ENCODE measurements at regions not wholly inside any gene's neighbourhood (a gene's known extent, or its start where the extent isn't known, plus 50 kb on each side); places are given as distances from the start of the nearest gene placed in this dataset.
A peak's percentile ranks its signal among the peaks of the same experiment; 100 is the strongest.

DNA sequence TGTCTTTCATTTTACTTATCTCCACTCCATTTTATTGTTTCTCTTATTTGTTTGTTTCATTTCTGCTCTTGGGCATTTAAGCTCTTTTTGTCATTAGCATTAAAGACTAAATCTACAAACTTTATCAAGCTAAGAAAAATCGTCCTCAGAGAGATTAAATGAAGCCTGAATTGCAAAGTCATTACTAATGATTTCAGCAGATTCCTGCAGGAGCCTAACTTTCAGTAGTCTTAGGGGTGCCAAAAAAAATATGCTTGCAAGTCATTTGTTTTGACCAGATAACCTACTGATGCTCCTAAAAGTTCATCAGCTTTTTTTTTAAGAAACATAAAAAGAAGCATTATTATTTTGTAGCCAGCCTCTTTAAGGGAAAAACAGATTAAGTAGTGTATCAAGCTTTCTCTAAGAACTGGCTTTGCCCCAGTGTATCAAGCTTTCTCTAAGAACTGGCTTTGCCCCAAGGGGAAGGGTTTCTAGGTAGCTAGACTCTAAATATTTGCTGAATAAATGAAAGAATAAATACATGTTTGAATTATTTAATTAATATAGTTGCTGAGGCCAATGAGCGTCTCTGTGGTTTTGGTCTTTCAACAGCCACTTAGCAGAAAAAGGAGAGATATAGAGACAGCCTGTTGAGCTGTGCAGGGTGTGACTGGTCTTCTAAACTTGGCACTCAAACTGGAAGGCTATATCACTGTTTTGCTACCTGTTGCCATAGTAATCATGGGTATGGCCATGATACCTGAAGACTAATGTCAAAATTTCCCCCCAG lies 174.2 kb downstream of the BTC start:
- TF ChIP-seq RAD21 (IDR thresholded peaks at IDR 0.05; ENCODE audit: low read depth) (no peak), TCF12 (IDR thresholded peaks at IDR 0.05; ENCODE audit: low read depth) (no peak), TAF1 (IDR thresholded peaks at IDR 0.05; ENCODE audit: low read depth) (no peak), FOXM1 (IDR thresholded peaks at IDR 0.05; ENCODE audit: borderline replicate concordance, low read depth) (no peak), NFIC (IDR thresholded peaks at IDR 0.05) (no peak), ZBTB7A (IDR thresholded peaks at IDR 0.05; ENCODE audit: low read depth) (no peak), EP300 (IDR thresholded peaks at IDR 0.05; ENCODE audit: borderline replicate concordance) (no peak), TEAD4 (IDR thresholded peaks at IDR 0.05) (no peak), YY1 (IDR thresholded peaks at IDR 0.05; ENCODE audit: low read depth) (no peak), CREB1 (IDR thresholded peaks at IDR 0.05; ENCODE audit: low read depth) (no peak), EGR1 (IDR thresholded peaks at IDR 0.05) (no peak), CEBPB (IDR thresholded peaks at IDR 0.05) (no peak)
- TF ChIP-seq, protein P1, sequence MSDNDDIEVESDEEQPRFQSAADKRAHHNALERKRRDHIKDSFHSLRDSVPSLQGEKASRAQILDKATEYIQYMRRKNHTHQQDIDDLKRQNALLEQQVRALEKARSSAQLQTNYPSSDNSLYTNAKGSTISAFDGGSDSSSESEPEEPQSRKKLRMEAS (IDR thresholded peaks at IDR 0.05) = no peak
- TF ChIP-seq, protein P2, sequence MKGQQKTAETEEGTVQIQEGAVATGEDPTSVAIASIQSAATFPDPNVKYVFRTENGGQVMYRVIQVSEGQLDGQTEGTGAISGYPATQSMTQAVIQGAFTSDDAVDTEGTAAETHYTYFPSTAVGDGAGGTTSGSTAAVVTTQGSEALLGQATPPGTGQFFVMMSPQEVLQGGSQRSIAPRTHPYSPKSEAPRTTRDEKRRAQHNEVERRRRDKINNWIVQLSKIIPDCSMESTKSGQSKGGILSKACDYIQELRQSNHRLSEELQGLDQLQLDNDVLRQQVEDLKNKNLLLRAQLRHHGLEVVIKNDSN (IDR thresholded peaks at IDR 0.05) = no peak
- TF ChIP-seq, protein P3, sequence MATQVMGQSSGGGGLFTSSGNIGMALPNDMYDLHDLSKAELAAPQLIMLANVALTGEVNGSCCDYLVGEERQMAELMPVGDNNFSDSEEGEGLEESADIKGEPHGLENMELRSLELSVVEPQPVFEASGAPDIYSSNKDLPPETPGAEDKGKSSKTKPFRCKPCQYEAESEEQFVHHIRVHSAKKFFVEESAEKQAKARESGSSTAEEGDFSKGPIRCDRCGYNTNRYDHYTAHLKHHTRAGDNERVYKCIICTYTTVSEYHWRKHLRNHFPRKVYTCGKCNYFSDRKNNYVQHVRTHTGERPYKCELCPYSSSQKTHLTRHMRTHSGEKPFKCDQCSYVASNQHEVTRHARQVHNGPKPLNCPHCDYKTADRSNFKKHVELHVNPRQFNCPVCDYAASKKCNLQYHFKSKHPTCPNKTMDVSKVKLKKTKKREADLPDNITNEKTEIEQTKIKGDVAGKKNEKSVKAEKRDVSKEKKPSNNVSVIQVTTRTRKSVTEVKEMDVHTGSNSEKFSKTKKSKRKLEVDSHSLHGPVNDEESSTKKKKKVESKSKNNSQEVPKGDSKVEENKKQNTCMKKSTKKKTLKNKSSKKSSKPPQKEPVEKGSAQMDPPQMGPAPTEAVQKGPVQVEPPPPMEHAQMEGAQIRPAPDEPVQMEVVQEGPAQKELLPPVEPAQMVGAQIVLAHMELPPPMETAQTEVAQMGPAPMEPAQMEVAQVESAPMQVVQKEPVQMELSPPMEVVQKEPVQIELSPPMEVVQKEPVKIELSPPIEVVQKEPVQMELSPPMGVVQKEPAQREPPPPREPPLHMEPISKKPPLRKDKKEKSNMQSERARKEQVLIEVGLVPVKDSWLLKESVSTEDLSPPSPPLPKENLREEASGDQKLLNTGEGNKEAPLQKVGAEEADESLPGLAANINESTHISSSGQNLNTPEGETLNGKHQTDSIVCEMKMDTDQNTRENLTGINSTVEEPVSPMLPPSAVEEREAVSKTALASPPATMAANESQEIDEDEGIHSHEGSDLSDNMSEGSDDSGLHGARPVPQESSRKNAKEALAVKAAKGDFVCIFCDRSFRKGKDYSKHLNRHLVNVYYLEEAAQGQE (IDR thresholded peaks at IDR 0.05; ENCODE audit: low read depth) = no peak

DNA sequence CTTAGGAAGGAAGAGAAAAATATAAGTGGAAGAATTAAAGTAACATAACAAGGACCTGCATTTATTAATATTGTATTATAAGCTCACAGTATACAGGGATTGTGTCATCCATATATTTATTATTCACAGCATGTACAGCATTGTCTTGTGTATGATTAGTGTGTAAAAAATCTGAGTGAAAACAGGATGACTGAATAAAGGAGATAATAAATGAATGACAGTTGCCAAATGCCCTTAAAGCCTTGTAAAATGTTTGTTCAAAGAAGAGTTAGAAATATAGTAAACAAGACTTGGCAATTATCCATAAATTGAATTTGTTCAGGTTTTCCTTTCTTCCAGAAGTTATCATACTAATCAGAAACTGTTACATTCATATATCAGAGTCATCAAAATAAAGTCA lies 172.7 kb downstream of the BTC start:
- TF ChIP-seq EP300 (IDR thresholded peaks at IDR 0.05; ENCODE audit: borderline replicate concordance) (no peak), FOXM1 (IDR thresholded peaks at IDR 0.05; ENCODE audit: borderline replicate concordance, low read depth) (no peak), YY1 (IDR thresholded peaks at IDR 0.05; ENCODE audit: low read depth) (no peak), RAD21 (IDR thresholded peaks at IDR 0.05; ENCODE audit: low read depth) (no peak), TEAD4 (IDR thresholded peaks at IDR 0.05) (no peak), EGR1 (IDR thresholded peaks at IDR 0.05) (no peak), ZBTB7A (IDR thresholded peaks at IDR 0.05; ENCODE audit: low read depth) (no peak), NFIC (IDR thresholded peaks at IDR 0.05) (no peak), TAF1 (IDR thresholded peaks at IDR 0.05; ENCODE audit: low read depth) (no peak), TCF12 (IDR thresholded peaks at IDR 0.05; ENCODE audit: low read depth) (no peak), CREB1 (IDR thresholded peaks at IDR 0.05; ENCODE audit: low read depth) (no peak), CEBPB (IDR thresholded peaks at IDR 0.05) (no peak)
- TF ChIP-seq, protein P2 (IDR thresholded peaks at IDR 0.05) = no peak
- TF ChIP-seq, protein P3 (IDR thresholded peaks at IDR 0.05; ENCODE audit: low read depth) = no peak
- TF ChIP-seq, protein P1 (IDR thresholded peaks at IDR 0.05) = no peak

DNA sequence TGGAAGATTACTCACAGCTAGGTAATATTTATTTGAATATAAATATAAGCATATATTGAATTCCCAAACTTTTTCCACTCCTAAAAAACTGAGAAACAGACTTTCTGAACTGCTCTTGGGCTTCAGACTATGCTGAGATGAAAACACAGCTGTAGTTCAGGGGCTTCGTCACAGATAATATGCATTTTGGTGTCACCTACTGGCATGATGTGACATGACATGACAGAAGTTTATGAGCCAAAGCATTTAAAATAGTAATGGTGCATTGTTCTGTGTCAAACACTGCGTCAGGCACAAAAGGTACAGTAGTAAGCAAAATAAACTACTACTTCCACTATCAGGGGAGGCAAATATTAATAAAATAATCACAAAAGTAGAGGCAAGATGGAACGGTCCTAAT lies 171.3 kb downstream of the BTC start:
- no peak for TF ChIP-seq EP300 (IDR thresholded peaks at IDR 0.05; ENCODE audit: borderline replicate concordance)
- no peak for TF ChIP-seq FOXM1 (IDR thresholded peaks at IDR 0.05; ENCODE audit: borderline replicate concordance, low read depth)
- TF ChIP-seq, protein P3 (IDR thresholded peaks at IDR 0.05; ENCODE audit: low read depth) = no peak
- TF ChIP-seq RAD21 (IDR thresholded peaks at IDR 0.05; ENCODE audit: low read depth) = peak; percentile 68

DNA sequence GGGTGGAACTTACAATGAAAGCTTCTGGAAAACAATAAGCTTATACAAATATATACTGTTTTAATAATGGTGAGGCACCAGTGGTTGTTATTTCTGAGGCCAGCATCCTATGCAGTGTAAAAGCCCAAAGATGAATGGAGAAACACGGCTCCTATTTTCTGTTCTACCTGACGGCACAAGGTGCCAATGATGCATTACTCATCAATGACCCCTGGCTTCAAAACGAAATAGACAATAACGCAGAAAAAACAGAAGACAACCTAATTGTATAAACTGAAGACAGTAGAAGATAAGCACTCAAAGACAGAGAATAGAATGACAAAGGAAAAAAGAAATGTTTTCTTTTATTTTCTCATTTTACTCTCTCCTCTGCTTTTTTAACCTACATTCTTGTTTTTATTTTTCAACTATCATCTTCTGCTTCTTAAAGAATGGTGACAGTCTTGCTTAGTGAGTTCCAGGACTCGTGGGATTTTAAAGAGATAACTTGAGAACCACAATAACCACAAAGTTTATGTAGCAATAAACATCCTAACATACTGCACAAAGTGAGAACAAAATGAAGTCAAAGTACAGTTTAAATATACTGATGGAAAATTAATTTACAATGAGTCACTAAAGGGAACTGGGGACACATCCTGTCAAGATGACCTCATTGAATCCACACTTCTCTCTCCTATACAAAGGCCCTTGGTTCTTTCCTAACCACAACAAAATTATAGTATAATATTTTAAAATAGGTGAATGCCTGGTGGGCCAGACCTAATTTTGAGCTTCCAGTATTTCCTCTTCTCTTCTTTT lies 169.8 kb downstream of the BTC start:
- TF ChIP-seq EP300 (IDR thresholded peaks at IDR 0.05; ENCODE audit: borderline replicate concordance) = peak; percentile 15; the same call in 1 of the 2 replicates
- no peak for TF ChIP-seq FOXM1 (IDR thresholded peaks at IDR 0.05; ENCODE audit: borderline replicate concordance, low read depth)
- 0 out of 2 replicates have a peak, but pooled peaks have one; percentile 23 for TF ChIP-seq TCF12 (IDR thresholded peaks at IDR 0.05; ENCODE audit: low read depth)

Measured in Ishikawa (cell line).